ENCODE measurements at regions not wholly inside any gene's neighbourhood (a gene's known extent, or its start where the extent isn't known, plus 50 kb on each side); places are given as distances from the start of the nearest gene placed in this dataset.

DNA sequence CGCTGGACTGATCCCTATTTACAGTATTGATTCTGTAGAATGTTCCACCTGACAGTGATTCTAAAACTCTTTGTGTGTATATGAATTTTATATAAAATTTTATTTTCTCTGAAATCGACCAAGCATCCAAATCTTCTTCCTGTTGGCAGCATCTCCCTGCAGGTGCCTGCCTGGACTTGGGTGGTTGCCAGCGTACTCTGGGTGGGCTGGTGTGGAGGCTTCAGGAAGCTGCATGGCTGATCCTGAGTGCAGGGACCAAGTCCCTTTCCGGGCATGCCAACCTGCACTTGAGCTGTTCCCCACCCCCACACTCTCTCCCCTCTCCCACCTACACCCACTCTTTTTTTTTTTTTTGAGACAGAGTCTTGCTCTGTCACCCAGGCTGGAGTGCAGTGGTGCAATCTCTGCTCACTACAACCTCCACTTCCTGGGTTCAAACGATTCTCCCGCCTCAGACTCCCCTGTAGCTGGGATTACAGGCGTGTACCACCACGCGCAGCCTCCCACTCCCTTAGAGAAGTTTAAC is 53.2 kb upstream of the ALKAL2 start:
- TF ChIP-seq, protein P1, sequence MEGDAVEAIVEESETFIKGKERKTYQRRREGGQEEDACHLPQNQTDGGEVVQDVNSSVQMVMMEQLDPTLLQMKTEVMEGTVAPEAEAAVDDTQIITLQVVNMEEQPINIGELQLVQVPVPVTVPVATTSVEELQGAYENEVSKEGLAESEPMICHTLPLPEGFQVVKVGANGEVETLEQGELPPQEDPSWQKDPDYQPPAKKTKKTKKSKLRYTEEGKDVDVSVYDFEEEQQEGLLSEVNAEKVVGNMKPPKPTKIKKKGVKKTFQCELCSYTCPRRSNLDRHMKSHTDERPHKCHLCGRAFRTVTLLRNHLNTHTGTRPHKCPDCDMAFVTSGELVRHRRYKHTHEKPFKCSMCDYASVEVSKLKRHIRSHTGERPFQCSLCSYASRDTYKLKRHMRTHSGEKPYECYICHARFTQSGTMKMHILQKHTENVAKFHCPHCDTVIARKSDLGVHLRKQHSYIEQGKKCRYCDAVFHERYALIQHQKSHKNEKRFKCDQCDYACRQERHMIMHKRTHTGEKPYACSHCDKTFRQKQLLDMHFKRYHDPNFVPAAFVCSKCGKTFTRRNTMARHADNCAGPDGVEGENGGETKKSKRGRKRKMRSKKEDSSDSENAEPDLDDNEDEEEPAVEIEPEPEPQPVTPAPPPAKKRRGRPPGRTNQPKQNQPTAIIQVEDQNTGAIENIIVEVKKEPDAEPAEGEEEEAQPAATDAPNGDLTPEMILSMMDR (IDR thresholded peaks at IDR 0.05; ENCODE audit: low read depth, low read length): no peak
- no peak for DNase-seq (ENCODE audit: extremely low read depth, low read depth)
